K562 (cell line): ENCODE measurements at regions not wholly inside any gene's neighbourhood (a gene's known extent, or its start where the extent isn't known, plus 50 kb on each side); places are given as distances from the start of the nearest gene placed in this dataset.
A peak's percentile ranks its signal among the peaks of the same experiment; 100 is the strongest.

Experiments used
- ATAC-seq: fragments of 200-7000 bp; cut with Tn5 transposase; 3 replicates; pipeline ENCODE4 v1.9.1; 2020; ENCODE audit warnings: moderate library complexity
- BruUV-seq: library from RNA; stranded (reverse); fragments of 400-500 nt; replicated peaks from 2 replicates; lab custom pipeline; 2021; lab: Mats Ljungman, UMichigan
- CTCF ChIA-PET: fragments of 300-600 bp; formaldehyde crosslinking; extraction: SDS; loops from one replicate; lab custom pipeline; 2021; ENCODE audit warnings: low intra/inter-chr PET ratio; lab: Yijun Ruan, JAX
- POLR2A ChIA-PET: fragments of 300-600, 350-650 bp; sonication (Branson Sonifier 250); formaldehyde crosslinking; extraction: SDS; loops from one replicate; lab custom pipeline; 2021; ENCODE audit warnings: antibody characterized with exemption, inconsistent platforms; lab: Yijun Ruan, JAX
- DNase-seq, 4 experiments: peaks; one replicate each; pipeline versions ENCODE4 v3.0.0 to v3.0.0-alpha.2; 2011 to 2018; ENCODE audit warnings: low spot score in 3 of 4, mixed read lengths in 3 of 4; ENCODE audit errors: extremely low read depth in 1 of 4
- FAIRE-seq: peaks from 2 replicates; lab custom pipeline; 2011; peaks lifted over from hg19 to GRCh38; lab: Jason Lieb, UNC
- H2AFZ ChIP-seq: 2 replicates; pipeline ENCODE4 v1.6.0; 2011; ENCODE audit warnings: low read depth, low read length, control low read depth, inconsistent platforms
- H3K27ac ChIP-seq: fragments of 200-600 bp; 3 replicates; pipeline ENCODE4 v1.8.0; 2011; ENCODE audit warnings: low read depth, mild to moderate bottlenecking, control low read depth, inconsistent platforms, low read length, moderate library complexity, mixed read lengths; ENCODE audit errors: extremely low read depth
- H3K27me3 ChIP-seq, 2 experiments: fragments of 300-600 bp in 1 of 2; 2 replicates in 1 of 2; 3 replicates in 1 of 2; pipeline versions ENCODE4 v1.6.0 to v1.8.0; 2011; ENCODE audit warnings: inconsistent platforms in 2 of 2, low read length in 2 of 2, mild to moderate bottlenecking in 1 of 2, mixed read lengths in 1 of 2, moderate library complexity in 1 of 2; ENCODE audit not compliant: control insufficient read depth in 2 of 2, insufficient read depth in 2 of 2
- H3K36me3 ChIP-seq: fragments of 300-600 bp; 3 replicates; pipeline ENCODE4 v1.8.0; 2011; ENCODE audit warnings: mild to moderate bottlenecking, low read length, inconsistent platforms; ENCODE audit not compliant: control insufficient read depth, insufficient read depth
- H3K4me1 ChIP-seq, 2 experiments: fragments of 200-600 bp in 1 of 2; replicated peaks in 1 of 2; 2 replicates in 1 of 2; 3 replicates in 1 of 2; pipeline versions ENCODE4 v1.5.1 to v1.8.0; 2011; ENCODE audit warnings: inconsistent platforms in 2 of 2, low read length in 2 of 2, mild to moderate bottlenecking in 1 of 2, mixed read lengths in 1 of 2, moderate library complexity in 1 of 2; ENCODE audit not compliant: control insufficient read depth in 2 of 2, insufficient read depth in 2 of 2
- H3K4me2 ChIP-seq: 2 replicates; pipeline ENCODE4 v1.6.1; 2011; ENCODE audit warnings: low read length, control low read depth, inconsistent platforms, mixed read lengths; ENCODE audit not compliant: insufficient read depth
- H3K4me3 ChIP-seq: fragments of 200-600 bp; sonication (generic), shearing (Covaris generic); 2 replicates; pipeline ENCODE4 v1.5.1; 2016; ENCODE audit warnings: control low read depth, inconsistent platforms
- H3K79me2 ChIP-seq: fragments of 200-600 bp; 3 replicates; pipeline ENCODE4 v1.8.0; 2011; ENCODE audit warnings: low read length, inconsistent platforms; ENCODE audit not compliant: control insufficient read depth, insufficient read depth
- H3K9ac ChIP-seq, 2 experiments: 2 replicates each; pipeline versions ENCODE4 v1.6.0 to v1.6.1; 2011; ENCODE audit warnings: low read depth in 2 of 2, low read length in 2 of 2, control low read depth in 1 of 2, inconsistent platforms in 1 of 2, mild to moderate bottlenecking in 1 of 2, mixed read lengths in 1 of 2; ENCODE audit not compliant: insufficient read depth in 1 of 2
- H3K9me1 ChIP-seq: one replicate; pipeline ENCODE4 v1.6.0; 2011; ENCODE audit warnings: inconsistent platforms, mild to moderate bottlenecking, low read length, moderate library complexity; ENCODE audit not compliant: control insufficient read depth, insufficient read depth
- H3K9me3 ChIP-seq: replicated peaks from 2 replicates; pipeline ENCODE4 v1.5.1; 2011; ENCODE audit warnings: low read depth, low read length, inconsistent platforms; ENCODE audit not compliant: control insufficient read depth, insufficient read depth
- H4K20me1 ChIP-seq: replicated peaks from 2 replicates; pipeline ENCODE4 v1.6.1; 2011; ENCODE audit warnings: low read length, inconsistent platforms, mixed read lengths; ENCODE audit not compliant: control insufficient read depth, insufficient read depth
- HDAC3 ChIP-seq: fragments of 450-650 bp; IDR thresholded peaks from 2 replicates; pipeline ENCODE4 v1.6.1; 2018; ENCODE audit warnings: borderline replicate concordance, mild to moderate bottlenecking, moderate library complexity; ENCODE audit not compliant: partially characterized antibody
- SOX6 ChIP-seq: fragments of 450-650 bp; IDR thresholded peaks from 2 replicates; pipeline ENCODE4 v1.6.1; 2014; ENCODE audit warnings: mild to moderate bottlenecking
- SRF ChIP-seq, 2 experiments: fragments of 250-450, 450-650 bp in 1 of 2; sonication (Bioruptor Pico) in 1 of 2; sonication (generic) in 1 of 2; formaldehyde crosslinking; IDR thresholded peaks; 2 replicates each; pipeline versions ENCODE4 v1.5.0 to v1.5.1; 2020 to 2022; ENCODE audit warnings: mild to moderate bottlenecking in 1 of 2, missing genetic modification reagents in 1 of 2
- ZHX1 ChIP-seq: fragments of 150-350 bp; conservative IDR thresholded peaks from 2 replicates; pipeline ENCODE4 v1.6.1; 2014; ENCODE audit warnings: low read length
- WGBS: fragments of 100-300 bp; shearing (Covaris generic); methylation state at CpG from one replicate; pipeline ENCODE4 v1.1.6; 2016; ENCODE audit warnings: low coverage, mixed read lengths; ENCODE audit not compliant: insufficient coverage; ENCODE audit errors: missing lambda C conversion rate; 5-methylcytosine and 5-hydroxymethylcytosine counted together
- in situ Hi-C: fragments of 300-500 bp; cut with MboI; formaldehyde crosslinking; loops from 4 replicates; pipeline ENCODE4 v1.15.0; 2018; ENCODE audit warnings: inconsistent platforms, mixed read lengths
- intact Hi-C: fragments of 100-400 bp; cut with micrococcal nuclease; formaldehyde crosslinking; loops from 2 replicates; pipeline ENCODE4 v1.14.2; 2022

- no peak for TF ChIP-seq ZHX1
These were observed 111.1 kb downstream of the ARRDC3 start (continued) for GRCh38 chr5:91271999-91272398.

GRCh38 chr5:91269198-91269597 lies 113.9 kb downstream of the ARRDC3 start:
- WGBS: 50% methylated on average over 1 of the region's 3 CpGs
- no peaks in the 10 kb centered on the region for H3K79me2 ChIP-seq
- ChIA-PET CTCF (no interaction called here), POLR2A (interaction anchor here (0.5 to 3.4 kb wide), 8 partner anchors 8 to 115 kb away, joined by 3 to 17 read pairs (median 5); partner anchors contain the start of gene ARRDC3)
- no peaks in the 10 kb centered on the region for H3K9me3 ChIP-seq
- peaks cover 4 to 7% of the 10 kb centered on the region in 2 experiments; a peak in 3 of 5 replicates for H3K4me1 ChIP-seq
- H3K27me3 ChIP-seq: no peaks in the 10 kb centered on the region
- ATAC-seq (no peak), FAIRE-seq (no peak), DNase-seq (no peak)
- H3K27ac ChIP-seq: no peak overlapping the region
- no peaks in the 10 kb centered on the region for H3K9me1 ChIP-seq
- intact Hi-C loops (no loop called here), in situ Hi-C loops (no loop called here)
- H3K4me3 ChIP-seq: no peak overlapping the region
- no peak overlapping the region for H3K4me2 ChIP-seq
- H4K20me1 ChIP-seq: no peaks in the 10 kb centered on the region
- H3K9ac ChIP-seq: no peak overlapping the region; a peak in 1 of 4 replicates
- H3K36me3 ChIP-seq: no peaks in the 10 kb centered on the region
- BruUV-seq: no TSS peak
- peak overlapping the region; percentile 52; the same call in 1 of the 2 replicates for H2AFZ ChIP-seq
- TF ChIP-seq SOX6: peak; percentile 75
- no peak for TF ChIP-seq SRF (CRISPR knock-in tag; IDR thresholded peaks at IDR 0.05)
- TF ChIP-seq HDAC3: no peak
